H9 (cell line): ENCODE measurements at regions not wholly inside any gene's neighbourhood (a gene's known extent, or its start where the extent isn't known, plus 50 kb on each side); places are given as distances from the start of the nearest gene placed in this dataset.

ENCODE experiments used
- DNase-seq: peaks from one replicate; pipeline ENCODE4 v3.0.0-alpha.2; 2017
- H2AFZ ChIP-seq: one replicate; pipeline ENCODE4 v1.6.1; 2013; ENCODE audit warnings: mild to moderate bottlenecking, low read length, control low read depth, moderate library complexity
- H2AK5ac ChIP-seq: 2 replicates; pipeline ENCODE4 v1.6.1; 2013; ENCODE audit warnings: low read length, control low read depth, mixed read lengths; ENCODE audit not compliant: insufficient read length
- H2BK120ac ChIP-seq: one replicate; pipeline ENCODE4 v1.6.1; 2013; ENCODE audit warnings: low read depth, mild to moderate bottlenecking, low read length, control low read depth, inconsistent platforms; ENCODE audit not compliant: poor library complexity, severe bottlenecking
- H2BK12ac ChIP-seq: 2 replicates; pipeline ENCODE4 v1.6.1; 2013; ENCODE audit warnings: low read length, control low read depth, mixed read lengths, low read depth; ENCODE audit not compliant: insufficient read length
- H2BK15ac ChIP-seq: 2 replicates; pipeline ENCODE4 v1.6.1; 2013; ENCODE audit warnings: low read depth, low read length, control low read depth
- H2BK20ac ChIP-seq: one replicate; pipeline ENCODE4 v1.6.1; 2013; ENCODE audit warnings: low read depth, mild to moderate bottlenecking, low read length, control low read depth, inconsistent platforms; ENCODE audit not compliant: poor library complexity, severe bottlenecking
- H2BK5ac ChIP-seq: 2 replicates; pipeline ENCODE4 v1.6.1; 2013; ENCODE audit warnings: low read length, control low read depth, mixed read lengths; ENCODE audit not compliant: insufficient read length
- H3K14ac ChIP-seq: 2 replicates; pipeline ENCODE4 v1.6.1; 2013; ENCODE audit warnings: low read length, control low read depth; ENCODE audit not compliant: insufficient read depth
- H3K18ac ChIP-seq: 2 replicates; pipeline ENCODE4 v1.6.1; 2013; ENCODE audit warnings: low read depth, mild to moderate bottlenecking, mixed read lengths, low read length, control low read depth; ENCODE audit not compliant: insufficient read length
- H3K23ac ChIP-seq: 2 replicates; pipeline ENCODE4 v1.6.1; 2013; ENCODE audit warnings: low read length, control low read depth, mixed read lengths, low read depth; ENCODE audit not compliant: insufficient read length
- H3K23me2 ChIP-seq: 2 replicates; pipeline ENCODE4 v1.6.1; 2013; ENCODE audit warnings: low read depth, mild to moderate bottlenecking, mixed read lengths, low read length, control low read depth; ENCODE audit not compliant: insufficient read length, poor library complexity, severe bottlenecking
- H3K27ac ChIP-seq: 2 replicates; pipeline ENCODE4 v1.5.1; 2013; ENCODE audit warnings: low read length, control low read depth, mixed read lengths, low read depth; ENCODE audit not compliant: insufficient read length
- H3K27me3 ChIP-seq: 2 replicates; pipeline ENCODE4 v1.6.1; 2013; ENCODE audit warnings: low read length, control low read depth, inconsistent platforms; ENCODE audit not compliant: insufficient read depth
- H3K4ac ChIP-seq: 2 replicates; pipeline ENCODE4 v1.6.1; 2013; ENCODE audit warnings: low read depth, mild to moderate bottlenecking, control low read depth, inconsistent platforms, low read length, moderate library complexity
- H3K4me1 ChIP-seq: 2 replicates; pipeline ENCODE4 v1.6.1; 2013; ENCODE audit warnings: low read length, control low read depth, inconsistent platforms; ENCODE audit not compliant: insufficient read depth
- H3K4me2 ChIP-seq: 2 replicates; pipeline ENCODE4 v1.6.1; 2013; ENCODE audit warnings: low read length, control low read depth, mixed read lengths; ENCODE audit not compliant: insufficient read length, insufficient read depth
- H3K56ac ChIP-seq: 2 replicates; pipeline ENCODE4 v1.6.1; 2013; ENCODE audit warnings: low read depth, mild to moderate bottlenecking, mixed read lengths, low read length, control low read depth; ENCODE audit not compliant: insufficient read length
- H3K79me1 ChIP-seq: 2 replicates; pipeline ENCODE4 v1.6.1; 2013; ENCODE audit warnings: low read depth, mild to moderate bottlenecking, moderate library complexity, low read length, control low read depth, inconsistent platforms; ENCODE audit not compliant: insufficient read depth, poor library complexity, severe bottlenecking
- H3K79me2 ChIP-seq: 2 replicates; pipeline ENCODE4 v1.6.1; 2013; ENCODE audit warnings: low read length, control low read depth, inconsistent platforms; ENCODE audit not compliant: insufficient read depth
- H3K9ac ChIP-seq: 2 replicates; pipeline ENCODE4 v1.6.1; 2013; ENCODE audit warnings: low read length, control low read depth, mixed read lengths; ENCODE audit not compliant: insufficient read length; ENCODE audit errors: extremely low read depth
- H3K9me3 ChIP-seq: one replicate; pipeline ENCODE4 v1.6.1; 2013; ENCODE audit warnings: low read depth, low read length, inconsistent platforms; ENCODE audit not compliant: control insufficient read depth
- H3T11ph ChIP-seq: one replicate; pipeline ENCODE4 v1.6.1; 2013; ENCODE audit warnings: mild to moderate bottlenecking, low read length, control low read depth, inconsistent platforms
- H4K20me1 ChIP-seq: one replicate; pipeline ENCODE4 v1.6.1; 2013; ENCODE audit not compliant: control insufficient read depth, insufficient read length, insufficient read depth
- H4K5ac ChIP-seq: 2 replicates; pipeline ENCODE4 v1.6.1; 2013; ENCODE audit warnings: low read depth, mild to moderate bottlenecking, mixed read lengths, low read length, control low read depth; ENCODE audit not compliant: insufficient read length
- H4K8ac ChIP-seq: replicated peaks from 2 replicates; pipeline ENCODE4 v1.6.1; 2013; ENCODE audit warnings: low read length, control low read depth, mixed read lengths, low read depth; ENCODE audit not compliant: insufficient read length
- H4K91ac ChIP-seq: 2 replicates; pipeline ENCODE4 v1.6.1; 2013; ENCODE audit warnings: low read depth, mild to moderate bottlenecking, moderate library complexity, mixed read lengths, low read length, control low read depth; ENCODE audit not compliant: insufficient read length
- H3K27ac Mint-ChIP-seq, 3 experiments: 2 replicates in 2 of 3; 3 replicates in 1 of 3; pipeline ENCODE4 v1.8.0; 2020 to 2021; ENCODE audit warnings: mixed read lengths in 3 of 3, mild to moderate bottlenecking in 1 of 3, moderate library complexity in 1 of 3
- H3K27me3 Mint-ChIP-seq: 2 replicates; pipeline ENCODE4 v1.8.0; 2021; ENCODE audit warnings: low read depth, mild to moderate bottlenecking, moderate library complexity, mixed read lengths
- H3K36me3 Mint-ChIP-seq, 3 experiments: 2 replicates in 2 of 3; 3 replicates in 1 of 3; pipeline ENCODE4 v1.8.0; 2020 to 2021; ENCODE audit warnings: low read depth in 3 of 3, mixed read lengths in 3 of 3; ENCODE audit not compliant: insufficient read depth in 1 of 3
- H3K4me1 Mint-ChIP-seq, 2 experiments: 2 replicates each; pipeline ENCODE4 v1.8.0; 2020; ENCODE audit warnings: mixed read lengths in 2 of 2
- H3K4me3 Mint-ChIP-seq, 2 experiments: 2 replicates in 1 of 2; 3 replicates in 1 of 2; pipeline ENCODE4 v1.8.0; 2020 to 2021; ENCODE audit warnings: mild to moderate bottlenecking in 2 of 2, mixed read lengths in 2 of 2, moderate library complexity in 1 of 2
- H3K9me3 Mint-ChIP-seq, 2 experiments: 2 replicates in 1 of 2; 3 replicates in 1 of 2; pipeline ENCODE4 v1.8.0; 2020; ENCODE audit warnings: mild to moderate bottlenecking in 2 of 2, mixed read lengths in 2 of 2, moderate library complexity in 1 of 2
- CTCF ChIP-seq: fragments of 200-600 bp; sonication (generic); conservative IDR thresholded peaks from 3 replicates; pipeline ENCODE4 v1.8.0; 2021; ENCODE audit warnings: antibody characterized with exemption, mild to moderate bottlenecking
- WGBS: extraction: QIAGEN DNeasy Blood & Tissue Kit; methylation state at CpG from one replicate; pipeline ENCODE4 v1.1.7; 2013; ENCODE audit warnings: missing lambda C conversion rate, low lambda C conversion rate, mixed read lengths; ENCODE audit not compliant: insufficient read length; ENCODE audit errors: extremely low coverage; 5-methylcytosine and 5-hydroxymethylcytosine counted together

- H3K9ac ChIP-seq = no peak overlapping the region
- H3K79me2 ChIP-seq = no peaks in the 10 kb centered on the region
- H3K79me1 ChIP-seq = no peaks in the 10 kb centered on the region
- TF ChIP-seq CTCF = no peak
- no peak overlapping the region for H3K56ac ChIP-seq
- no peaks in the 10 kb centered on the region for H3K4me1 ChIP-seq
- H3K18ac ChIP-seq = no peak overlapping the region
- Mint-ChIP-seq H3K4me1 (no peaks in the 10 kb centered on the region), H3K4me3 (no peak overlapping the region), H3K27me3 (no peaks in the 10 kb centered on the region), H3K27ac (no peak overlapping the region), H3K9me3 (no peaks in the 10 kb centered on the region), H3K36me3 (no peaks in the 10 kb centered on the region)
- H2AFZ ChIP-seq = no peak overlapping the region
- DNase-seq = no peak
- no peak overlapping the region for H4K5ac ChIP-seq
- no peak overlapping the region for H3K23ac ChIP-seq
- no peak overlapping the region for H2BK20ac ChIP-seq
- no CpG with 5 or more reads among the region's 1 CpG for WGBS
- H3T11ph ChIP-seq = no peak overlapping the region
- no peak overlapping the region for H2BK12ac ChIP-seq
- no peaks in the 10 kb centered on the region for H3K9me3 ChIP-seq
- H3K4ac ChIP-seq = no peak overlapping the region
- H4K8ac ChIP-seq = no peak overlapping the region
- H3K14ac ChIP-seq = no peak overlapping the region
- H3K27ac ChIP-seq = no peak overlapping the region
- no peak overlapping the region for H3K4me2 ChIP-seq
- H2BK5ac ChIP-seq = no peak overlapping the region
- no peak overlapping the region for H2BK120ac ChIP-seq
- no peaks in the 10 kb centered on the region for H3K27me3 ChIP-seq
- no peak overlapping the region for H2AK5ac ChIP-seq
- H4K20me1 ChIP-seq = no peaks in the 10 kb centered on the region
- H2BK15ac ChIP-seq = no peak overlapping the region
- no peaks in the 10 kb centered on the region for H3K23me2 ChIP-seq
- no peak overlapping the region for H4K91ac ChIP-seq
These were observed 128.3 kb upstream of the ROBO1 start for GRCh38 chr3:79896086-79896485.
